ENCODE measurements at regions not wholly inside any gene's neighbourhood (a gene's known extent, or its start where the extent isn't known, plus 50 kb on each side); places are given as distances from the start of the nearest gene placed in this dataset.

DNA sequence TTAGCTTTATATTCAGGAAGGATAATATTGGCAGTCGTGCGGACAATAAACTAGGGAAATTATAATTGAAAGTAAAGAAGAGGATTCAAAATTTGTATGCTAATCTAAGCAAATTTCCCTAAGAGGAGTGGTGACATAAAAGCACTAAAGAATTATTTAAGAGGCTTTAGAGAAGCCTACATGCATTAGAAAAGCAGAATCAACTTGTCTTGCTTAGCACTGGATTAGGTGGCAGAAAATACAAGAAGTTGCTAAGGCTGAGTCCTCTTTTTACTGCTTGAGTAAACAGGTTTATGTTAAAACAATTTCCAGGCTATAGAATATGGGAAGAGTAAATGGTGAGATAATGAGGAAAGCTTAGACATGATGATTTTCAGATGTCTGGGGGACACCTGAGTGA, 991.5 kb downstream of the PCDH18 start:
- DNase-seq (ENCODE audit: low spot score) = no peak

DNA sequence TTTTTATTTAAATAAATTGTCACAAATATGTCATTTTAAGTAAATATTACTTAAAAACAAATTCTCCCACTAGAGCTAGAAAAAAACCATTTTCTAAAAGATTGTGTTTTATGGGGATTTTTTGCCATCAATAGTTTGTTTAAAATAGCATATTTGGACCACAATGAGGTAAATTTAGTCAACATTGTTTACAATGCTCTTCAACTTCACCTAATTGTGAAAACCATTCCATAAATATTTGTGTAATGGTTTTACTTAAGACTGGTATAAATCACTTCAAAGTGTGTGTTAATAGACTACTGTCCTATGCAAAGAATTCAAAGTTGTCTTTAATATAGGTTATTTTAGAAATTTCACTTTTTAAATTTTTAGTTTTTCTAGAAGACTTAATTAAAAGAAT, 1004.2 kb downstream of the PCDH18 start:
- no peak for DNase-seq (ENCODE audit: low spot score)

DNA sequence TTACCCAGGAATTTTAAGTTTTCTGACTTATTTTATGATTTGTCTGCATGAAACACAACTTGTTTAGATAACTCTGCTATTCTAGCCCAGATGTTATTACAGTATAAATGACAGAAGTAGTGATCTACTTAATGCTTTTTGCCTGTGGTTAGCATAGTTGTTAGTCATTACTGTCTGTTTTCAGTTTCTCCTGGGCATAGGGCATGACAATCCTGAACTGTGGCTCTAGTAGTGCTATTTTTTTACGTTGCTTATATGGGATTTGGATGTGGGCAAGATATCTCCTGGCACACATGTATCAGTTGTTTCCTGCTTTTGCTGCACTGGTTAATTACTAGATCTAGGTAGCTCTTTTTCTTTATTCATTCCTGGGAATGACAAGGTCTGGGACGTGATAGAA, 1005.8 kb downstream of the PCDH18 start:
- no peak for DNase-seq (ENCODE audit: low spot score)

DNA sequence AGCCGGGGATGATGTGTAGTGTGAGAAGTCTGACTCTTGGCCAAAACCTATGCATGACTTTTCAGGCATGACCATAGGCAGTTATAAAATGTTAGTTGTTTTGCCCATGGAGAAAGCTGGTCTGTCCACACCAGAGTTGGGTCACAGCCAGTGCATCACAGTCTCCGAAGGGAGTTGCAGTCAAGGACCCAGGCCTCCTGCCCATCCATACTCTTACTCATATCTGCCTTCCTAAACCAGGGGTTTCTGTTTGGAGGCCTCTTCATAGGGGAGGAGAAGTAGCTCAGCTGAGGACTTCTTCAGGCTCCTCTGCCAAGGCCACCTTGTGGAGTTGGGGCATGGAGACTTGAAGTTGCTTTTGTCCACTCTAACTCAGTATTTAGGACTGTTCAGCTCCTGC, 1008.3 kb downstream of the PCDH18 start:
- no peak for DNase-seq (ENCODE audit: low spot score)

DNA sequence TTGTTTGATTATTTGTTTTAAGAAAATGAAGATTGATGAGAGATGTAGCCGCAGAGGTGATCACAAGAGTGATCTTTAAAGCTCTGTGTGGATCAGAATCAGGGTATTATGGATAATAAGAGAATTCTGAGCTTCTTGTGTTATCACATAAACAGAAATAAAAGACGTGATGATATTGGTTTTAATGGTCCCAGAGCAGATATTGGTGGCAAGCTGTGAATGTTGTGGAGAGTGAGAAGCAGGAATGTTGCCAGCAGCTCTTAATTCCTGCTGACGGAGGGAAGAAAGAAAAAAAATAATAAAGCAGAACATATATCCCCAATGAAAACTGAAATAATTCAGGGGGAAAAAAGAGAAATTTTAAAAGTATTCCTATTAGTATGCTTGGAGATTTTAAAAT, 1015.9 kb downstream of the PCDH18 start:
- no peak for DNase-seq (ENCODE audit: low spot score)

- DNase-seq (ENCODE audit: low spot score) = no peak
Observed at GRCh38 chr4:136505020-136505419, 1027.3 kb downstream of the PCDH18 start.

- DNase-seq (ENCODE audit: low spot score) = no peak
Observed at GRCh38 chr4:136495851-136496250, 1036.4 kb downstream of the PCDH18 start.

DNA sequence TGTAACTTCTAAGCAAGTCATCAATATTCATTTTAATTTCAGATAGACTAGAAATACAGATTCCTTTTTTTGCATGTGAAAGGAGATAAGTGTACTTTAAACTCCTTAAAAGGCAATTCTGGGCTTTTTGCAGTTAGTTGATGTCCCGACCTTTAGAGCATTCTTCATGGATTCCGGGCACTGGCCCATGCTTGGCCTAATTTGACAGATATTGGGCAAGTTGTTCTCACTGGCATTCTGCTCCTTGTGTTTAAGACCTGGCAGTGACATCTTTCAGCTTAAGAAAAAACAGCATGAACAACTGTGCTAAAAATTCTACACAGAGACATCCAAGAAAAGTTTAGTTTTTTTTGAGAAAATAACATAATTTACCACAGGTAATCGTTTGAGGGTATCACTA, 1037.2 kb downstream of the PCDH18 start:
- DNase-seq (ENCODE audit: low spot score) = no peak

- no peak for DNase-seq (ENCODE audit: low spot score)
Observed at GRCh38 chr4:136489101-136489500, 1043.2 kb downstream of the PCDH18 start.

DNA sequence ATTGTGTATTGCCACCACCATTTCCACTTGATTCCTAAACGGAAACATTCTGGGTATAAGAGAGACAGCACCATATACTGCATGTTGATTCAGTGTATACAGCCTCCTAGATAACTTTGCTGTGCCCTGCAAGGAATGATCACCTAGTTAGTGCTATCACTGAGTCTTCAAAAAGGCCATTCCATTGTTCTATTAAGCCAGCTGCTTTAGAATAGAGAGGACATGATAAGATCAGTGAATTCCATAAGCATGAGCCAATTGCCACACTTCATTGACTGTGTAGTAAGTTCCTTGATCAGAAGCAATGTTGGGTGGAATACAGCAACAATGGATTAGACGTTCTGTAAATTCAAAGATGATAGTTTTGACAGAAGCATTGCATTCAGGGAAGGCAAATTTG, 1047.3 kb downstream of the PCDH18 start:
- no peak for DNase-seq (ENCODE audit: low spot score)

DNA sequence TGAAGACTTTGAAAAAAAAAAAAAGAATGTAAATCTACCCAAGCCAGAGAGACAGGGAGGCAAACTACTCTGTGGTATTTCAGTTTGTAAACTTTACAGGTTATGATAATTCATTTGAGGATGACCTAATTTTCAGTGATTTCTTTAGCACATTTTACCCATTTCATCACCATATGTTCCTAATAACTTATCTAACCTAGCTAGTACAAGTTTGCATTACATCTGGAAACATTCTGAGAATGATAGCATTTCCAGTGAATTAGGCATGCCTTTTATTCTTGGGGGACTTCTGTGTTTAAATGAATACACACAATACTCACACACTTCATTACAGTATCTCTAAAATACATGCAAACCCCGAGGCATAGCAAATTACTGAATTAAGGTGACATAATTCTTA, 1055.5 kb downstream of the PCDH18 start:
- DNase-seq (ENCODE audit: low spot score) = no peak

DNA sequence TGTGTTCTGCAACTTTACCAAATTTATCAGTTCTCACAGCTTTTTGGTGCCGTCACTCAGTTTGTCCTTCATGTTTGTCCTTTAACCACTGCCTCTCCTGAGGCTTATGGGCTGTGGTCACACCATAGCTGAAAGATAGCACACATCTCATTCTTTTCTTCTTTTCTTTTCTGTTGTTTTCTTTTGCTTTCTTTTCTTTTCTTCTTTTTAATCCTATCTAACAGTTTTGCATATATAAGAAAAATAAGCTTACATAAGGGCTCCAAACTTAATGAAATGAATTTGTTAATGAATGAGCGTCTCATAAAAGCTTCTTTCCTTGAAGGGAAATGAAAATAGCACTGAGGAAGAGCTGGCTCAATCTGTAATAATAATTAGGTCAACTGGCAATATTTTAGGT, 1061.2 kb downstream of the PCDH18 start:
- DNase-seq (ENCODE audit: low spot score) = no peak

DNA sequence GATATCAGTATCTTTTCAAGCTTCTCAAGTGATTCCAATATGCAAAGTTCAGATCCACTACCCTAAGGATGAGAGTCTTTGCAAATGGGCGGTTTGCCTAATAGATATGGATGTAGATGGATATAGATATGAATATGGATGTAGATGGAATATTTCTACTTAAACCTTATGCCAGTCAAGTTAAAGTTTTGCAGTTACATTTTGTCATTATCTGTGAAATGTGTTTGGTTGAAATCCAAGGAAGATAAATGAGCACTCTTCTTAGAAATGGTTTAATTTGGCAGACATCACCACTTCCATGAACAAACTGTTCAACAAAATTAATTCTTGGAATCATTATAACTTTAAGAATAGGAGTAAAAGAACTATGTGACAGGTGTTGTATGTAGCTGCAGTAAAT, 1066.6 kb downstream of the PCDH18 start:
- no peak for DNase-seq (ENCODE audit: low spot score)

GRCh38 chr4:136463941-136464340, 1068.4 kb downstream of the PCDH18 start:
- DNase-seq (ENCODE audit: low spot score) = no peak

GRCh38 chr4:136461533-136461932, 1070.8 kb downstream of the PCDH18 start:
- DNase-seq (ENCODE audit: low spot score) = no peak

DNA sequence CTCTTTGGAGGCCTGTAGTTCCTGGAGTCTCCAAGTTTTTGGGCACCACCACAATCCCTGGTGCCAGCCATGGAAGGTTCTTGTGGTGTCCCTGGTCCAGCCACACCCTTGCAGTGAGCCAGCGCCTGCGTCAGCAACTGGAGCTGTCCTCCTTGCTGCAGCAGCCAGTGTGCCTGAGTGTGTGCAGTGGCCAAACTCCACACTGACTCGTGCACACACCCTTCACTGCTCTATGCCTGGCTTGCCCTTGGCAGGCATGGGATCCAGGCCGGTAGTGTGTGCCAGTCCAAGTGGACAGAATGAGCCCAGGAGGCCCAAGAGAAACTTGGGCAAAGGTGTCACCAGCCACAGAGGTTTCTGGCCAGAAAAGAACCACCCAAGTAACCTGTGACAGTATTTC, 1074.0 kb downstream of the PCDH18 start:
- DNase-seq (ENCODE audit: low spot score) = no peak

GRCh38 chr4:136457577-136457976, 1074.7 kb downstream of the PCDH18 start:
- no peak for DNase-seq (ENCODE audit: low spot score)

DNA sequence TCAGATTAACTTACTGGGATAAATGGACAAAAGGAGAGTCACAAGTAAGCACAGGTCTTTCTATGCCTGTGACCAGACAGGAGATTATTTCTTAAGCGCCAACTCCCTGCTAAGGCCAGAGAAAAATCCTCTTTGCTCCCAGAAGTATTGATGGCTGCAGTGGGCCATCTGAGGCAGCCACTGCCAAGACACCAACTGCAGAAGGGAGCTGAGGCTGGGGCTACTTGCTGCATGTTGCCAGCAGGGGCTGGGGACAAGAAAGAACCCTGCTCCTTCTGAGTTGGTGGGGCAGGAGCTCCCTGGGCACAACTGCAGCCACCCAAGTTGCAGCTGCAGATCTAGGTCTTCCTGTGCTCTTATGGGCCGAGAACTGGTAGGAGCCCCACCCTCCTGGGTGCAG, 1075.3 kb downstream of the PCDH18 start:
- DNase-seq (ENCODE audit: low spot score) = no peak

DNA sequence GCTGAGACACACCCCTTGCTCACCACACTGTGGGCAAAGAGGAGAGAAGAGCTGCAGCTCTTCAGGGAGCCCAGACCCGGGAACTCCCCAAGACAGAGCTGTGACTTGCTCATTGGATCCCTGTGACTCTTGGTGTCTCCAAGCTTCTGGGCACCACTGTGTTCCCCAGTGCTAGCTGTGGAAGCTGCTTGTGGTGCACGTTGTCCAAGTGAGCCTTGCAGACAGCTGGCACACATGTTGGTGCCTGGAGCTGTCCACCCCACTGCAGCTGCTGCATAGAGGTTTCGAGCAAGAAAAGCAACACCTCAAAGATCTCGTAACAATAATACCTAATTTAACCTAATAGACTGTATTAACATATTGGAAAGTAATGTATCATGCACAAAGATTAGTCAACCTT, 1089.3 kb downstream of the PCDH18 start:
- no peak for DNase-seq (ENCODE audit: low spot score)

DNA sequence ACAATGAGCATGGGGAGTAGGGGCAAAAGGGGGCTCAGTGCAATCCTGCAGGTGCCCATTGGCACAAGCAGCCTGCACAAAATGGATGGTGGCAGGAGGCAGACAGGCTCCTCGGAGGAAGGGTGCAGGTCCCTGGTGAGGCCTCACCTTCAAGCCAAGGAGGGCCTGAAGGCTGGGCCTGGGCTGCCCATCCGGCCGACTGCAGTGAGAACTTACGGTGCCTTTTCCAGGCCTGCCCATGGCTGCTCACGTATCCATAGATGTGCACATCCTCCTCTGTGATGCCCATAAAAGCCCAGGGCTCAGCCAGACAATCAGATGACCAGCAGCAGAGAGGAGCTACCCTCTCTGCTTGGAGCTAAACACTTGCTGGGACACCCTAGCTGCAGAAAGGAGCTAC, 1089.8 kb downstream of the PCDH18 start:
- no peak for DNase-seq (ENCODE audit: low spot score)

- no peak for DNase-seq (ENCODE audit: low spot score)
Observed at GRCh38 chr4:136441629-136442282, 1090.5 kb downstream of the PCDH18 start.

DNA sequence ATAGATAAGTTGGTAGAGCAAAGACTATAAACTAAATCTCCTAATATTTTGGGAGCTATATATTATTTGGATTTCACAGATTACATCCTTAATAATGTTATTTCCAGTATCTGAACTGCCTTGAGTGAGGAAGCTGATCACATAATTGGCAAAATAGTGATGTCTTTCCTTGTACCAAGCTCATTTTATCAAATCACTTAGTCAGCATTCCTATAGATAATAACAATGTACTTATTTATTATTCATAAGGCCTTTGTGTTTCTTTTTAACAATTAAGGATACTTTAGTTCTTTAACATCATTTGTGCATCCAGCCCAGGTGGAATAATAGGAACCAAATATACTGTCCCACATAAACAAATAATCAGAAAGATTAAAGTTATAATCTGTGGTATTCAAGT, 1093.6 kb downstream of the PCDH18 start:
- no peak for DNase-seq (ENCODE audit: low spot score)

DNA sequence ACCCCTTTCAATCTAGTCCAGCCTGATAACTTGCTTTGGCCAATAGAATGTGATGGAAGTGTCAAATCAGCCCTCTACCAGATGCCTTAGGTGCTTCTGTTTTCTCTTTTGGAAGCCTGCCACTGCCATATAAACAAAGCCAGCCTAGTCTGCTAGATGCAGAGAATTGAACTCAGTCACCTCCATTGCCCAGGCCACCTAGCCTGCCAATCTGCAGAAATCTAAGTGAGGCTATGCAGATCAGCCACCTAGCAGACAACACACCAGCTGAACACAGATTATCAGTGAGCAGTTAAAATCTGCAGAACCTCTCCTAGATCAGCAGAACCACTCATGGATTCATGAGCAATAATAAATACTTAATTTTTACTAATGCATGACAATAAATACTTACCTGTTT, 1108.2 kb downstream of the PCDH18 start:
- no peak for DNase-seq (ENCODE audit: low spot score)

DNA sequence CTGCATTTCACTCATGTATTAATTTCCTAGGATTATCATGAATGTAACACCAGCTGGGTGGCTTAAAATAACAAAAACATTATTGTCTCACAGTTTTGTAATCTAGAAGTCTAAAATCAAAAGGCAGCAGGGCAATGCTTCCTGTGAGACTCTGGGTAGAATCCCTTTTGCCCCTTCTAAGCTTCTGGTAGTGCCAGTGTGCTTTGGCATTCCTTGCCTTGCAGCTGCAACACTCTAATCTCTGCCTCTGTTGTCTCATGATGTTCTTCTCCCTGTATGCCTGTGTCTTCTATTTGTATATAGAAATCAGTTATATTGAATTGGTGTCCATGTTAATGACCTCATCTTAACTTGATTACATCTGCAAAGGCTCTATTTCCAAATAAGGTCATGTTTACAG, 1117.3 kb downstream of the PCDH18 start:
- no peak for DNase-seq (ENCODE audit: low spot score)

- no peak for DNase-seq (ENCODE audit: low spot score)
Observed at GRCh38 chr4:136412708-136413107, 1119.6 kb downstream of the PCDH18 start.

All from HuH-7 (cell line).